GM12873 (cell line): ENCODE measurements at regions not wholly inside any gene's neighbourhood (a gene's known extent, or its start where the extent isn't known, plus 50 kb on each side); places are given as distances from the start of the nearest gene placed in this dataset.

Experiments used
- TF ChIP-seq, protein P1 (sequence below): IDR thresholded peaks from 2 replicates; pipeline ENCODE4 v1.5.1; 2012; ENCODE audit warnings: low read depth, mild to moderate bottlenecking, moderate library complexity, low read length, control low read depth; ENCODE audit not compliant: insufficient read depth; ENCODE audit errors: missing control alignments

DNA sequence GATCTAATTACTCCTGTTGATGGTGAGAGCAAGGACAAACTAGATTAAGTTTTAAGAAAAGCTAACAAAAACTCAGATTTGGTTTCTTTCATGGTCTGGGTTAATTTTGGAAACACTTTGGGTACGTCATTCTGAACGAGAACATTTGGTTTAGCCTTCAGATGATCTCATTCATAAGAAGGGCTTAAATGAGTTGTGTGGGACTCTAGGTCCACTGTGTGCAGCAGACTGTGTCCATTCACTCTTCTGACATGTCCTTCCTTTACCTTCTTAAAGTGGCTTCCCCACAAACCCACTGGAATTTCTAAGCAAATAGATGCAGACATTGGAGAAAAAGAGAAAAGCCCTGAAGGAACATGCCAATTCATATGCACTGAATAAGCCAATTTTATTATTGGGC lies 96.8 kb downstream of the FBXO4 start:
- TF ChIP-seq, protein P1, sequence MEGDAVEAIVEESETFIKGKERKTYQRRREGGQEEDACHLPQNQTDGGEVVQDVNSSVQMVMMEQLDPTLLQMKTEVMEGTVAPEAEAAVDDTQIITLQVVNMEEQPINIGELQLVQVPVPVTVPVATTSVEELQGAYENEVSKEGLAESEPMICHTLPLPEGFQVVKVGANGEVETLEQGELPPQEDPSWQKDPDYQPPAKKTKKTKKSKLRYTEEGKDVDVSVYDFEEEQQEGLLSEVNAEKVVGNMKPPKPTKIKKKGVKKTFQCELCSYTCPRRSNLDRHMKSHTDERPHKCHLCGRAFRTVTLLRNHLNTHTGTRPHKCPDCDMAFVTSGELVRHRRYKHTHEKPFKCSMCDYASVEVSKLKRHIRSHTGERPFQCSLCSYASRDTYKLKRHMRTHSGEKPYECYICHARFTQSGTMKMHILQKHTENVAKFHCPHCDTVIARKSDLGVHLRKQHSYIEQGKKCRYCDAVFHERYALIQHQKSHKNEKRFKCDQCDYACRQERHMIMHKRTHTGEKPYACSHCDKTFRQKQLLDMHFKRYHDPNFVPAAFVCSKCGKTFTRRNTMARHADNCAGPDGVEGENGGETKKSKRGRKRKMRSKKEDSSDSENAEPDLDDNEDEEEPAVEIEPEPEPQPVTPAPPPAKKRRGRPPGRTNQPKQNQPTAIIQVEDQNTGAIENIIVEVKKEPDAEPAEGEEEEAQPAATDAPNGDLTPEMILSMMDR: no peak

DNA sequence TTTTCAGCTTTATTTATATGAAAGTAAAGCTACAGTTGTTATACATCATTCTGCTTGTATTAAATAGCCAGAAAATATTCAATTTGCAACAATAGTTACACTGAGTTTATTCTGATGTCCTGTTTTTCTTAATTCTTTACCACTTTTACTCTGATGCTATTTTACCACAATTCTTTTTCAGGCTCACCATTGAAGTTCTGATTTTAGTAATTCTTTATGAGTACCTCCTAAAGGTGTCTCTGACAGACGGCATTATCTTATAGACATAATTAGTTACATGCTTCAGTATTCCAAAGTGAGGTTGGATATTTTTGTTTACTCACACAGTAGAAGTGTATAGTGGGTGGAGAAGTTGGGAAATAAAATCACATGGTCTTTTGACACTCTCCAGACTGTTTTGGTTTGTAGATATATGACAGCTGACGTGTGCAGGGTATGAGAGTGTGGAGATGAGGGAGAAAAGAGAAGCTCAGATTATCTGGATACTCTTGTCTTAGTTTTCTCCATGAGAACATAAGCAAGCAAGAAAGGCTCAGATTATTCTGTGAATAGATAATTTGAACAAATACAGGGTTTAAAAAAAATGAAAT lies 97.4 kb downstream of the FBXO4 start:
- TF ChIP-seq, protein P1: no peak

DNA sequence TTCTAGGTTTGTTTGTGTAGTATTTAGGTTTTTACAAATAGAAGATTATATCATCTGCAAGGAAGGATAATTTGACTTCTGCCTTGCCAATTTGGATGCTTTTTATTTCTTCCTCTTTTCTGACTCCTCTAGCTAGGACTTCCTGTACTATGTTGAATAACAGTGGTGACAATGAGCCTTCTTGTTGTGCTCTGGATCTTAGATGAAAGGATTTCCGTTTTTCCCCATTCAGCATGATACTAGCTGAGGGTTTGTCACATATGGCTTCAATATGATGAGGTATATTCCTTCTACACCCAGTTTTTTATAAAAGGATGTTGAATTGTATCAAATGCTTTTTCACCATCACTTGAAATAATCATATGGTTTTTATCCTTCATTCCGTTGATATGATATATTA lies 101.4 kb downstream of the FBXO4 start:
- TF ChIP-seq, protein P1: no peak

DNA sequence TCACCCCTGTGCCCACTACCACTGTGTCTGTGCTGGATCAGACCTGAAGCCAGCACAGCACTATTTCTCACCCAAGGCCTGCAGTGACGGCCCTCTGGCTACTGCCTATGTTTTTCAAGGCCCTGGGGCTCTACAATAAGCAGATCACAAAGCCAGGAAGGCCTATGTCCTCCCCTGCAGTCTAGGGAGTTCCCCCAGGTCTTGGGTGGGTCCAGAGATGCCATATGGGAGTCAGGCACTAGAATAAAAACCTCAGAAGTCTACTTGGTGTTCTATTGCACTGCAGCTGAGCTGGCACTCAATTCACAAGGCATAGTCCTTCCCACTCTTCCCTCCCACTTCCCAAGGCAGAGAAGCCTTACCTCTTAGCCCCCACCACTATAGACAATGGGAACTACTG lies 107.1 kb downstream of the FBXO4 start:
- TF ChIP-seq, protein P1: no peak

DNA sequence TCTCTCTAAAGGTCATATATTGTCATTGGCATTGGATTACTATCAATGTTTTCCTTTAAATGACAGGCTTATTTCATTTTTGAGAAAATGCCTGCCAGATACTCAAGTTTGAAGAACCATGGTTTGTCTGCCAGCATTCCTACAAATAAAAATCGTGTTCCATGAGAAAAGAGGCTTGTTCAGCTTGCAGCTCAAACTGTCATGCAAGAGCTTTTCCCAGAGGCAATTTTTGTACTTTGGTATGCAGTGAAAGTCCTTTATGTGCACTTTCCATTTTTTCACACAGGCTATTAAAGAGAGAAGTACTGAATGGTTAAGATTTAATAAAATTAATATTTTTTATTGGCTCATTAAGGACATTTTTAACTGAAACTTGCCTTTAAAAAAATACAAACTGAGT lies 110.4 kb downstream of the FBXO4 start:
- TF ChIP-seq, protein P1: no peak

DNA sequence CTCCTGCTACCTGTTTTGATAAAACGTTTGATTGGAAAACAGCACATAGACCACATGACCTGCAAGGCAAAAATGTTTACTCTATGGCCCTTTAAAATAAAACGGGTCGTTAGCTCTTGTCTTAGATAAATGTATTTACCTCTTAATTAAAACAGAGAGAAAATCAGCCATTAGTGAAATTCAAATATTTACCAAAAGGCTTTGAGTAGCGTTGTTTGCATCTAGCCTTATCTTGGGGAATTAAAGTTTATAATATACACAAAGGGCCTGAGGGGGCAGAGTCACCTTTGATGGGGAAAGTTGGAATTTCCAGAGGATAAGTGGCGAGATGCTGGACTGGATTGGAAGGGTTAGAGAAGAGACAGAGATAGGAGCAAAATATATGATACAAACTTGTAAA lies 111.3 kb downstream of the FBXO4 start:
- TF ChIP-seq, protein P1: no peak

DNA sequence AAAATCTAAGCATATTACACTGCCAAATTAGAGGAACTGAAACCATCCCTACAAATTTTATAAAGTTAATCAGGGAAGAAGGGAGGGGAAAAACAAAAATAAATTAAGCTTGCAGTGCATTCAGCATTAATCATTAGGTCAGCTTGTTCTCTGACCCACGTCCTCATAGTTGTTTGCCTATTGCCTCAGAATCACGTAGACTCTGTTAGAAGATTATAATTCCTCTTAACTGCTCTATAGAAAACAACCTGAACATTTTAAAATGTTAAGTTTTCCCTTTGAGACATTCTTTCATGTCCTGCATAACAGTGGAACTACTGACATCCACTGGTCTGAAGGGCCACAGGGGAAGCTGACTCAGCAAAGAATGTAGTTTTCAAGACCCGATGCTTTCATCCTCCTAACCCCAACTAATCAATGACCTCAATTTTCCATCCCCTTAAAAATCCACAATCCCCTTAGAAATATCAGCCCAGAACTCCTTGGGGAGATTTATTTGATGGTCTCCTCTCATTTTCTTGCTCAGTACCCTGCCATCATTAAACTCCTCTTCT lies 112.4 kb downstream of the FBXO4 start:
- TF ChIP-seq, protein P1: no peak
